SK-N-MC (cell line): ENCODE measurements at regions not wholly inside any gene's neighbourhood (a gene's known extent, or its start where the extent isn't known, plus 50 kb on each side); places are given as distances from the start of the nearest gene placed in this dataset.

Experiments
- EZH2 ChIP-seq: fragments of 200-600 bp; sonication (generic); IDR thresholded peaks from one replicate; pipeline ENCODE4 v1.6.1; 2017; ENCODE audit warnings: antibody characterized with exemption
- POLR2AphosphoS5 ChIP-seq: IDR thresholded peaks from 2 replicates; pipeline ENCODE4 v1.6.1; 2012; ENCODE audit warnings: mild to moderate bottlenecking, low read depth, low read length, borderline replicate concordance

- no peak for TF ChIP-seq POLR2AphosphoS5
- no peak for TF ChIP-seq EZH2
Observed at GRCh38 chr4:100286636-100287035, 96.4 kb upstream of the DDIT4L start.
